Stimulated activated CD4-positive, alpha-beta T cell treated with anti-CD3 and anti-CD28 coated beads, Interleukin-15, amount 100 ng/mL, for 1 hour (primary cell): ENCODE measurements at regions not wholly inside any gene's neighbourhood (a gene's known extent, or its start where the extent isn't known, plus 50 kb on each side); places are given as distances from the start of the nearest gene placed in this dataset.

Experiments used
- DNase-seq, 2 donors: peaks; one replicate each; pipeline ENCODE4 v3.0.0-alpha.2; 2020; ENCODE audit warnings: low read depth in 1 of 2, low spot score in 1 of 2

GRCh38 chr10:6305401-6306321 lies 102.9 kb downstream of the PFKFB3 start:
- DNase-seq: no peak

GRCh38 chr10:6306917-6307316 lies 104.2 kb downstream of the PFKFB3 start:
- DNase-seq: no peak

GRCh38 chr10:6309816-6310215 lies 107.1 kb downstream of the PFKFB3 start:
- no peak for DNase-seq

- no peak for DNase-seq
Measured at GRCh38 chr10:6310977-6311376, 108.2 kb downstream of the PFKFB3 start.

GRCh38 chr10:6311700-6312330 lies 109.1 kb downstream of the PFKFB3 start:
- no peak for DNase-seq

GRCh38 chr10:6312636-6313035 lies 109.9 kb downstream of the PFKFB3 start:
- no peak for DNase-seq

GRCh38 chr10:6313111-6313895 lies 110.6 kb downstream of the PFKFB3 start:
- no peak for DNase-seq

- DNase-seq: no peak
Measured at GRCh38 chr10:6314620-6315205, 112.0 kb downstream of the PFKFB3 start.

- DNase-seq: no peak
Measured at GRCh38 chr10:6319119-6319518, 116.4 kb downstream of the PFKFB3 start.

GRCh38 chr10:6320320-6321010 lies 117.7 kb downstream of the PFKFB3 start:
- no peak for DNase-seq

GRCh38 chr10:6321880-6322279 lies 119.1 kb downstream of the PFKFB3 start:
- no peak for DNase-seq

- DNase-seq: no peak
Measured at GRCh38 chr10:6322805-6323204, 120.1 kb downstream of the PFKFB3 start.

GRCh38 chr10:6327961-6328698 lies 125.4 kb downstream of the PFKFB3 start:
- DNase-seq: no peak

- no peak for DNase-seq
Measured at GRCh38 chr10:6328699-6329423, 126.1 kb downstream of the PFKFB3 start.

- no peak for DNase-seq
Measured at GRCh38 chr10:6333086-6333485, 130.4 kb downstream of the PFKFB3 start.

GRCh38 chr10:6333973-6334372 lies 131.2 kb downstream of the PFKFB3 start:
- DNase-seq: no peak

- DNase-seq: no peak
Measured at GRCh38 chr10:6336016-6336415, 133.3 kb downstream of the PFKFB3 start.

- no peak for DNase-seq
Measured at GRCh38 chr10:6337382-6337781, 134.7 kb downstream of the PFKFB3 start.

GRCh38 chr10:6338361-6338760 lies 135.6 kb downstream of the PFKFB3 start:
- no peak for DNase-seq
